Liver (tissue), 3 donors: ENCODE measurements at regions not wholly inside any gene's neighbourhood (a gene's known extent, or its start where the extent isn't known, plus 50 kb on each side); places are given as distances from the start of the nearest gene placed in this dataset.

ENCODE experiments used
- EGR1 ChIP-seq, 2 donors: IDR thresholded peaks; 2 replicates each; pipeline ENCODE4 v1.6.1; 2016 to 2018; ENCODE audit warnings: antibody characterized with exemption in 2 of 2, low read depth in 2 of 2
- FOXA1 ChIP-seq: IDR thresholded peaks from 2 replicates; pipeline ENCODE4 v1.6.1; 2016; ENCODE audit warnings: antibody characterized with exemption
- GABPA ChIP-seq, 2 donors: IDR thresholded peaks in 1 of 2; conservative IDR thresholded peaks in 1 of 2; 2 replicates each; pipeline ENCODE4 v1.6.1; 2016; ENCODE audit warnings: antibody characterized with exemption in 2 of 2, mild to moderate bottlenecking in 1 of 2, moderate library complexity in 1 of 2
- HNF4G ChIP-seq: IDR thresholded peaks from 2 replicates; pipeline ENCODE4 v1.6.1; 2016; ENCODE audit warnings: antibody characterized with exemption
- JUND ChIP-seq, 2 donors: IDR thresholded peaks; 2 replicates each; pipeline ENCODE4 v1.6.1; 2016; ENCODE audit warnings: antibody characterized with exemption in 2 of 2
- RAD21 ChIP-seq, 2 donors: IDR thresholded peaks; 2 replicates each; pipeline ENCODE4 v1.6.1; 2016; ENCODE audit warnings: antibody characterized with exemption in 2 of 2, mild to moderate bottlenecking in 2 of 2
- SP1 ChIP-seq: IDR thresholded peaks from 2 replicates; pipeline ENCODE4 v1.6.1; 2018; ENCODE audit warnings: antibody characterized with exemption, mild to moderate bottlenecking
- TAF1 ChIP-seq: conservative IDR thresholded peaks from 2 replicates; pipeline ENCODE4 v1.6.1; 2016; ENCODE audit warnings: antibody characterized with exemption, mild to moderate bottlenecking
- YY1 ChIP-seq: IDR thresholded peaks from 2 replicates; pipeline ENCODE4 v1.6.1; 2016; ENCODE audit warnings: antibody characterized with exemption, mild to moderate bottlenecking
- TF ChIP-seq, protein P1 (sequence below): fragments of 150-350 bp; IDR thresholded peaks from 2 replicates; pipeline ENCODE4 v1.5.1; 2017; ENCODE audit warnings: improper control_type of control experiment, low read depth, low read length; ENCODE audit not compliant: missing input control
- TF ChIP-seq, protein P2 (sequence below): IDR thresholded peaks from 2 replicates; pipeline ENCODE4 v1.6.1; 2016; ENCODE audit warnings: antibody characterized with exemption
- TF ChIP-seq, protein P3 (sequence below): IDR thresholded peaks from 2 replicates; pipeline ENCODE4 v1.6.1; 2016; ENCODE audit warnings: antibody characterized with exemption, mild to moderate bottlenecking
- TF ChIP-seq, protein P4 (sequence below): IDR thresholded peaks from 2 replicates; pipeline ENCODE4 v1.6.1; 2016; ENCODE audit warnings: antibody characterized with exemption
- TF ChIP-seq, protein P5 (sequence below): IDR thresholded peaks from 2 replicates; pipeline ENCODE4 v1.6.1; 2016; ENCODE audit warnings: antibody characterized with exemption
- donor health status: healthy.
- donor health status: healthy.

DNA sequence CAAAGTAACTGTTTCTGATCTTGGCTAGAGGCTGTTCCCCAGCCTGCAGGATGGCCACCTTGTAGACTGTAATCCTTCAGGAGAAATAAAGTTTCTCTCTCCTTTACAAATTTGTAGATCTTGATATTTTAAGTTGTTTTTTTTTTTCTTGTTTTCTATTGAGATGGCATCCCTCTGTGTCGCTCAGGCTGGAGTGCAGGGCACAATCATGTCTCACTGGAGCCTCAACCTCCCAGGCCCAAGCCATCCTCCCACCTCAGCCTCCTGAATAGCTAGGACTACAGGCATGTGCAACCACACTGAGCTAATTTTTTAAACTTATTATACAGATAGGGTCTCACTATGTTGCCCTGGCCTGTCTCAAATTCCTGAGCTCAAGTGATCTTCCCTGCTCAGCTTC, 389.8 kb upstream of the LRRC4C start:
- TF ChIP-seq YY1: no peak
- TF ChIP-seq, protein P1, sequence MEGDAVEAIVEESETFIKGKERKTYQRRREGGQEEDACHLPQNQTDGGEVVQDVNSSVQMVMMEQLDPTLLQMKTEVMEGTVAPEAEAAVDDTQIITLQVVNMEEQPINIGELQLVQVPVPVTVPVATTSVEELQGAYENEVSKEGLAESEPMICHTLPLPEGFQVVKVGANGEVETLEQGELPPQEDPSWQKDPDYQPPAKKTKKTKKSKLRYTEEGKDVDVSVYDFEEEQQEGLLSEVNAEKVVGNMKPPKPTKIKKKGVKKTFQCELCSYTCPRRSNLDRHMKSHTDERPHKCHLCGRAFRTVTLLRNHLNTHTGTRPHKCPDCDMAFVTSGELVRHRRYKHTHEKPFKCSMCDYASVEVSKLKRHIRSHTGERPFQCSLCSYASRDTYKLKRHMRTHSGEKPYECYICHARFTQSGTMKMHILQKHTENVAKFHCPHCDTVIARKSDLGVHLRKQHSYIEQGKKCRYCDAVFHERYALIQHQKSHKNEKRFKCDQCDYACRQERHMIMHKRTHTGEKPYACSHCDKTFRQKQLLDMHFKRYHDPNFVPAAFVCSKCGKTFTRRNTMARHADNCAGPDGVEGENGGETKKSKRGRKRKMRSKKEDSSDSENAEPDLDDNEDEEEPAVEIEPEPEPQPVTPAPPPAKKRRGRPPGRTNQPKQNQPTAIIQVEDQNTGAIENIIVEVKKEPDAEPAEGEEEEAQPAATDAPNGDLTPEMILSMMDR: no peak
- TF ChIP-seq, protein P2, sequence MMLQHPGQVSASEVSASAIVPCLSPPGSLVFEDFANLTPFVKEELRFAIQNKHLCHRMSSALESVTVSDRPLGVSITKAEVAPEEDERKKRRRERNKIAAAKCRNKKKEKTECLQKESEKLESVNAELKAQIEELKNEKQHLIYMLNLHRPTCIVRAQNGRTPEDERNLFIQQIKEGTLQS: no peak
- TF ChIP-seq, protein P3, sequence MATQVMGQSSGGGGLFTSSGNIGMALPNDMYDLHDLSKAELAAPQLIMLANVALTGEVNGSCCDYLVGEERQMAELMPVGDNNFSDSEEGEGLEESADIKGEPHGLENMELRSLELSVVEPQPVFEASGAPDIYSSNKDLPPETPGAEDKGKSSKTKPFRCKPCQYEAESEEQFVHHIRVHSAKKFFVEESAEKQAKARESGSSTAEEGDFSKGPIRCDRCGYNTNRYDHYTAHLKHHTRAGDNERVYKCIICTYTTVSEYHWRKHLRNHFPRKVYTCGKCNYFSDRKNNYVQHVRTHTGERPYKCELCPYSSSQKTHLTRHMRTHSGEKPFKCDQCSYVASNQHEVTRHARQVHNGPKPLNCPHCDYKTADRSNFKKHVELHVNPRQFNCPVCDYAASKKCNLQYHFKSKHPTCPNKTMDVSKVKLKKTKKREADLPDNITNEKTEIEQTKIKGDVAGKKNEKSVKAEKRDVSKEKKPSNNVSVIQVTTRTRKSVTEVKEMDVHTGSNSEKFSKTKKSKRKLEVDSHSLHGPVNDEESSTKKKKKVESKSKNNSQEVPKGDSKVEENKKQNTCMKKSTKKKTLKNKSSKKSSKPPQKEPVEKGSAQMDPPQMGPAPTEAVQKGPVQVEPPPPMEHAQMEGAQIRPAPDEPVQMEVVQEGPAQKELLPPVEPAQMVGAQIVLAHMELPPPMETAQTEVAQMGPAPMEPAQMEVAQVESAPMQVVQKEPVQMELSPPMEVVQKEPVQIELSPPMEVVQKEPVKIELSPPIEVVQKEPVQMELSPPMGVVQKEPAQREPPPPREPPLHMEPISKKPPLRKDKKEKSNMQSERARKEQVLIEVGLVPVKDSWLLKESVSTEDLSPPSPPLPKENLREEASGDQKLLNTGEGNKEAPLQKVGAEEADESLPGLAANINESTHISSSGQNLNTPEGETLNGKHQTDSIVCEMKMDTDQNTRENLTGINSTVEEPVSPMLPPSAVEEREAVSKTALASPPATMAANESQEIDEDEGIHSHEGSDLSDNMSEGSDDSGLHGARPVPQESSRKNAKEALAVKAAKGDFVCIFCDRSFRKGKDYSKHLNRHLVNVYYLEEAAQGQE: no peak
- no peak for TF ChIP-seq RAD21 (IDR thresholded peaks at IDR 0.05)
- TF ChIP-seq JUND (IDR thresholded peaks at IDR 0.05): no peak
- TF ChIP-seq, protein P4, sequence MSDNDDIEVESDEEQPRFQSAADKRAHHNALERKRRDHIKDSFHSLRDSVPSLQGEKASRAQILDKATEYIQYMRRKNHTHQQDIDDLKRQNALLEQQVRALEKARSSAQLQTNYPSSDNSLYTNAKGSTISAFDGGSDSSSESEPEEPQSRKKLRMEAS: no peak
- TF ChIP-seq SP1: no peak
- TF ChIP-seq HNF4G: no peak
- TF ChIP-seq EGR1 (IDR thresholded peaks at IDR 0.05; ENCODE audit: low read depth in 2 of 2): no peak
- TF ChIP-seq TAF1: no peak
- TF ChIP-seq GABPA (IDR thresholded peaks at IDR 0.05 in 1 of 2, conservative IDR thresholded peaks at IDR 0.05 in 1 of 2): no peak
- TF ChIP-seq, protein P5, sequence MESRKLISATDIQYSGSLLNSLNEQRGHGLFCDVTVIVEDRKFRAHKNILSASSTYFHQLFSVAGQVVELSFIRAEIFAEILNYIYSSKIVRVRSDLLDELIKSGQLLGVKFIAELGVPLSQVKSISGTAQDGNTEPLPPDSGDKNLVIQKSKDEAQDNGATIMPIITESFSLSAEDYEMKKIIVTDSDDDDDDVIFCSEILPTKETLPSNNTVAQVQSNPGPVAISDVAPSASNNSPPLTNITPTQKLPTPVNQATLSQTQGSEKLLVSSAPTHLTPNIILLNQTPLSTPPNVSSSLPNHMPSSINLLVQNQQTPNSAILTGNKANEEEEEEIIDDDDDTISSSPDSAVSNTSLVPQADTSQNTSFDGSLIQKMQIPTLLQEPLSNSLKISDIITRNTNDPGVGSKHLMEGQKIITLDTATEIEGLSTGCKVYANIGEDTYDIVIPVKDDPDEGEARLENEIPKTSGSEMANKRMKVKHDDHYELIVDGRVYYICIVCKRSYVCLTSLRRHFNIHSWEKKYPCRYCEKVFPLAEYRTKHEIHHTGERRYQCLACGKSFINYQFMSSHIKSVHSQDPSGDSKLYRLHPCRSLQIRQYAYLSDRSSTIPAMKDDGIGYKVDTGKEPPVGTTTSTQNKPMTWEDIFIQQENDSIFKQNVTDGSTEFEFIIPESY: no peak
- TF ChIP-seq FOXA1: no peak
